Activated CD8-positive, alpha-beta T cell treated with anti-CD3 and anti-CD28 coated beads for 36 hours (primary cell): ENCODE measurements at regions not wholly inside any gene's neighbourhood (a gene's known extent, or its start where the extent isn't known, plus 50 kb on each side); places are given as distances from the start of the nearest gene placed in this dataset.

ENCODE experiments used
- ATAC-seq: fragments of 200-7000 bp; cut with Tn5 transposase; one replicate; pipeline ENCODE4 v1.10.0; 2021; ENCODE audit warnings: mild to moderate bottlenecking, moderate library complexity
- CTCF ChIA-PET: fragments of 350-600 bp; sonication (Branson Sonifier 250); formaldehyde crosslinking; loops from one replicate; lab custom pipeline; 2021; ENCODE audit warnings: antibody characterized with exemption; lab: Charles Lee
- POLR2A ChIA-PET: fragments of 350-600 bp; sonication (Branson Sonifier 250); formaldehyde crosslinking; loops from one replicate; lab custom pipeline; 2021; ENCODE audit warnings: antibody characterized with exemption; lab: Charles Lee
- DNase-seq: peaks from one replicate; pipeline ENCODE4 v3.0.0-alpha.2; 2020
- H3K27ac Mint-ChIP-seq: one replicate; pipeline ENCODE4 v1.8.0; 2021; ENCODE audit warnings: mild to moderate bottlenecking, mixed read lengths
- H3K27me3 Mint-ChIP-seq: one replicate; pipeline ENCODE4 v1.8.0; 2021; ENCODE audit warnings: mixed read lengths
- H3K36me3 Mint-ChIP-seq: one replicate; pipeline ENCODE4 v1.8.0; 2021; ENCODE audit warnings: low read depth, mixed read lengths
- H3K4me1 Mint-ChIP-seq: one replicate; pipeline ENCODE4 v1.8.0; 2021; ENCODE audit warnings: low read depth, mixed read lengths
- H3K4me3 Mint-ChIP-seq: one replicate; pipeline ENCODE4 v1.8.0; 2021; ENCODE audit warnings: mild to moderate bottlenecking, moderate library complexity, mixed read lengths
- H3K9me3 Mint-ChIP-seq: one replicate; pipeline ENCODE4 v1.8.0; 2021; ENCODE audit warnings: mixed read lengths
- intact Hi-C: fragments of 100-400 bp; cut with micrococcal nuclease; formaldehyde crosslinking; loops from one replicate; pipeline ENCODE4 v1.10.0; 2022
- TF ChIP-seq, protein P1 (sequence below): fragments of 200-600 bp; IDR thresholded peaks from one replicate; pipeline ENCODE4 v1.8.0; 2022; ENCODE audit warnings: antibody characterized with exemption, mild to moderate bottlenecking

DNA sequence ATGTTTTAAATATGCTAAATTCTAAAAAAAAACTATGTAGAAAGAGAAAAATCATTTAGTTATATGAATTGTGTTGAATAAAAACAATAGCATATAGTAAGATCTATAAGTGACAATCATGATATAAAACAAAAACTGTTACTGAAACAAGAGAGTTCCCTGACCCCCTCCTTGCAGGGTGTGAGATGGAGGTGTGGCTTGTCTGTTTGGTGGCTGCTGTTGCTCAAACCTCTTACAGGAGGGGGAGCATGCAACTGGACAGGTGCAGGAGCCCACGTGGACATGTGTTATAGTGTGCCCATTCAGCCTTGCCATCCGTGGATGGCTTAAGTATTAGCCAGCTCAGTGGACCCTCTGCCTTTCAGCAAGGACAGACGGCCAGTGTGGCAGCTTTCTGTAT lies 206.7 kb downstream of the MOXD1 start:
- DNase-seq (no peak), ATAC-seq (no peak)
- intact Hi-C loops, result no loop called here
- TF ChIP-seq, protein P1, sequence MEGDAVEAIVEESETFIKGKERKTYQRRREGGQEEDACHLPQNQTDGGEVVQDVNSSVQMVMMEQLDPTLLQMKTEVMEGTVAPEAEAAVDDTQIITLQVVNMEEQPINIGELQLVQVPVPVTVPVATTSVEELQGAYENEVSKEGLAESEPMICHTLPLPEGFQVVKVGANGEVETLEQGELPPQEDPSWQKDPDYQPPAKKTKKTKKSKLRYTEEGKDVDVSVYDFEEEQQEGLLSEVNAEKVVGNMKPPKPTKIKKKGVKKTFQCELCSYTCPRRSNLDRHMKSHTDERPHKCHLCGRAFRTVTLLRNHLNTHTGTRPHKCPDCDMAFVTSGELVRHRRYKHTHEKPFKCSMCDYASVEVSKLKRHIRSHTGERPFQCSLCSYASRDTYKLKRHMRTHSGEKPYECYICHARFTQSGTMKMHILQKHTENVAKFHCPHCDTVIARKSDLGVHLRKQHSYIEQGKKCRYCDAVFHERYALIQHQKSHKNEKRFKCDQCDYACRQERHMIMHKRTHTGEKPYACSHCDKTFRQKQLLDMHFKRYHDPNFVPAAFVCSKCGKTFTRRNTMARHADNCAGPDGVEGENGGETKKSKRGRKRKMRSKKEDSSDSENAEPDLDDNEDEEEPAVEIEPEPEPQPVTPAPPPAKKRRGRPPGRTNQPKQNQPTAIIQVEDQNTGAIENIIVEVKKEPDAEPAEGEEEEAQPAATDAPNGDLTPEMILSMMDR, result no peak
- POLR2A ChIA-PET, result no interaction called here
- Mint-ChIP-seq H3K4me3 (no peak overlapping the region), H3K4me1 (peaks cover 4% of the 10 kb centered on the region), H3K36me3 (no peaks in the 10 kb centered on the region), H3K9me3 (no peaks in the 10 kb centered on the region), H3K27me3 (no peaks in the 10 kb centered on the region), H3K27ac (no peak overlapping the region)
- CTCF ChIA-PET, result no interaction called here

DNA sequence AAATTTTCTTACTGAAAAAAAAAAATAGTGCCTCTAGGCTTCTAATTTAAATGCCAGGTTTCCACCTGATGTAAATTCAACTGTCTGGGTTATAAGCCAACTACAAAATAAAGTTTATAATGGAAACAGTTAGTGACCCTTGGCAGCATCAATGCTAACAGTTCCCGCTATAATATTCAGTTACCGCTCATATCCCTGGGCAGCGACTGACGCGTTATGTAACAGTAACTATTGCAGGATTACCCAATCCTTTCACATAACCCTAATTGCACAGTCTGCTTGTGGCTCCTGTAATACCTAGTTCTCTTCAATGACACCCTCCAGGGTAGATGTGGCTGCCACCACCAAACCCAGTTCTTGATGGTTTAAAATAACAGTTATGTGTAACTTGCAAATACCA lies 208.6 kb downstream of the MOXD1 start:
- H3K4me3 Mint-ChIP-seq, result no peak overlapping the region
- ATAC-seq (no peak), DNase-seq (no peak)
- intact Hi-C loops, result no loop called here
- no peaks in the 10 kb centered on the region for H3K27me3 Mint-ChIP-seq
- no peaks in the 10 kb centered on the region for H3K9me3 Mint-ChIP-seq
- ChIA-PET CTCF (no interaction called here), POLR2A (no interaction called here)
- H3K36me3 Mint-ChIP-seq, result no peaks in the 10 kb centered on the region
- TF ChIP-seq, protein P1, result no peak
- no peak overlapping the region for H3K27ac Mint-ChIP-seq
- H3K4me1 Mint-ChIP-seq, result peaks cover 9% of the 10 kb centered on the region

GRCh38 chr6:132190815-132191175 lies 210.5 kb downstream of the MOXD1 start:
- H3K9me3 Mint-ChIP-seq, result no peaks in the 10 kb centered on the region
- no peak overlapping the region for H3K27ac Mint-ChIP-seq
- ChIA-PET CTCF (no interaction called here), POLR2A (no interaction called here)
- H3K4me1 Mint-ChIP-seq, result peaks cover 9% of the 10 kb centered on the region
- intact Hi-C loops, result no loop called here
- H3K4me3 Mint-ChIP-seq, result no peak overlapping the region
- ATAC-seq (no peak), DNase-seq (no peak)
- H3K36me3 Mint-ChIP-seq, result no peaks in the 10 kb centered on the region
- H3K27me3 Mint-ChIP-seq, result no peaks in the 10 kb centered on the region
- TF ChIP-seq, protein P1, result no peak

GRCh38 chr6:132190097-132190814 lies 211.0 kb downstream of the MOXD1 start:
- Mint-ChIP-seq H3K36me3 (no peaks in the 10 kb centered on the region), H3K27ac (no peak overlapping the region)

GRCh38 chr6:132188556-132189264 lies 212.6 kb downstream of the MOXD1 start:
- CTCF ChIA-PET, result no interaction called here
- Mint-ChIP-seq H3K9me3 (no peaks in the 10 kb centered on the region), H3K36me3 (no peaks in the 10 kb centered on the region), H3K4me1 (peaks cover 9% of the 10 kb centered on the region), H3K27me3 (no peaks in the 10 kb centered on the region), H3K27ac (no peak overlapping the region), H3K4me3 (no peak overlapping the region)
- intact Hi-C loops, result no loop called here
- ATAC-seq (no peak), DNase-seq (no peak)
- TF ChIP-seq, protein P1, result no peak
- POLR2A ChIA-PET, result no interaction called here

More at GRCh38 chr6:132190097-132190814, 211.0 kb downstream of the MOXD1 start:
- H3K27me3 Mint-ChIP-seq, result no peaks in the 10 kb centered on the region
- no peak for DNase-seq
- POLR2A ChIA-PET, result no interaction called here
- intact Hi-C loops, result no loop called here
- no peak overlapping the region for H3K4me3 Mint-ChIP-seq
- peaks cover 9% of the 10 kb centered on the region for H3K4me1 Mint-ChIP-seq
- H3K9me3 Mint-ChIP-seq, result no peaks in the 10 kb centered on the region
- TF ChIP-seq, protein P1, result no peak
- no peak for ATAC-seq
- CTCF ChIA-PET, result no interaction called here
